HG03135 (cell line): ENCODE measurements at regions not wholly inside any gene's neighbourhood (a gene's known extent, or its start where the extent isn't known, plus 50 kb on each side); places are given as distances from the start of the nearest gene placed in this dataset.

Experiments used
- ATAC-seq: cut with Tn5 transposase; IDR thresholded peaks from one replicate; pipeline ENCODE4 v1.9.1; 2021; ENCODE audit warnings: mild to moderate bottlenecking, moderate library complexity; ENCODE audit not compliant: unreplicated experiment

GRCh38 chr1:106189780-106190179 lies 866.7 kb upstream of the PRMT6 start:
- ATAC-seq, result no peak

GRCh38 chr1:106194206-106194605 lies 862.3 kb upstream of the PRMT6 start:
- no peak for ATAC-seq

DNA sequence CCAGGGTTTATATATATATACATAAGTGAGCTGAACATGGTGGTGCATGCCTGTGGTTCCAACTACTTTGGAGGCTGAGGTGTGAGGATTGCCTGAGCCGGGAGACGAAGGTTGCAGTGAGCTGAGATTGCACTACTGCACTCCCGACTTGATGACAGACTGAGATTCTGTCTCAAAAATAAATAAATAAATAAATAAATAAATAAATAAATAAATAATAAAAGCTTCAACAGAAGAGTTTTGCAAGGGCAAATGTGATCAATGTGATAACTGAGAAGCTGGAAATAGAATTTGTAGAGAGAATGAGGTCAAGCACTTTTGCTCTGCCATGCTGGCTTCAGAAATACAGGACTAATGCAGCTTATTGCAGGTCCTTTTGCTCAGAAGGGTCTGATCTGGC lies 855.8 kb upstream of the PRMT6 start:
- no peak for ATAC-seq

- ATAC-seq, result no peak
Observed at GRCh38 chr1:106207185-106207584, 849.3 kb upstream of the PRMT6 start.

DNA sequence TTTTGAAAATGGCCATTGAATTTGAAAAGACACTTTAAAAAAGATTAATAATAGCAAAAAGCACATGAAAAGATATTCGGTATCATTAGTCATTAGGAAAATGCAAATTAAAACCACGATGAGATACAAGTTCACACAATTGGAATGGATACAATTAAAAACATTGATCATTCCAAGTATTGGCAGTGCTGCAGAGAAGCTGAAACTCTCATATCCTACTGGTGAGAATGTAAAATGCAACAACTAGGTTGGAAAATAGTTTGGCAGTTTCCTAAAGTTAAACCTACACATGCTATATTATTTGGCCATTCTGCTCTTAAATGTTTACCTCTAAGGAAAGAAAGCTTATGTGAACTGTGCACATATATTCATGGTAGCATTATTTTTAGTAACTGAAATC lies 838.7 kb upstream of the PRMT6 start:
- no peak for ATAC-seq

DNA sequence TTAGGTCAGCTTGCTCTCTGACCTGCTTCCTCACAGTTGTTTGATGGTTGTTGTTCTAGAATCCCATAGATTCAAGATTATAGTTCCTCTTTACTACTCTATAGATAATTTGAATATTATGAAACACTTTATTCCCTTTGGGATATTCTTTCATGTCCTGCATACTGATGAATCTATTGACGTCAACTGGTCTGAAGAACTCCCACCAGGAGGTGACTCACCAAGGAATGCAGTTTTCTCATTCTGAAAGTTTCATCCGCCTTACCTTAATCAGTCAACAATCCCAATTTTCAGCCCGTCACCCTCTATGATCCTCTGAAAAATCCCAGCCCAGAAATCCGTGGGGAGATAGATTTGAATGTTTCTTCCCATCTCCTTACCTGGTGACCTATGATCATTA lies 834.1 kb upstream of the PRMT6 start:
- ATAC-seq, result no peak

DNA sequence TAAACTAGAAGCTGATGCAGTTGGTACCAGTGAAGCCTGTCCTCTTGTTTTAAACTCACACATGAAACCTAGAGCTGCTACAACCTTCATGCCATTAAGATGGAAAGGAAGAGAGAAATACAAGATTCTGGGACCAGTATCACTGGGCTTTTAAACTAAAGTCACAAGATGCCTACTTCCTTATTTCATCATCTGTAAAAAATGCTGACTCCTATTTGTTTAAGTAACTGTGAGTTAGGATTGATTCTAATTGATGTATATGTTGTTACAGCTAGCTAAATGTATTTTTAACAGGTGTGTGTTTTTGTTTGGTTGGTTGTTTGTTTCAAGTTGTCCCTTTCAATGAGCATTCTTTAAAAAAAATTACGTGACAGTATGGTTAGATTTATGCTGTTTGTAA lies 833.3 kb upstream of the PRMT6 start:
- ATAC-seq, result no peak

- ATAC-seq, result no peak
Observed at GRCh38 chr1:106224426-106224825, 832.0 kb upstream of the PRMT6 start.

- no peak for ATAC-seq
Observed at GRCh38 chr1:106225403-106225802, 831.1 kb upstream of the PRMT6 start.

DNA sequence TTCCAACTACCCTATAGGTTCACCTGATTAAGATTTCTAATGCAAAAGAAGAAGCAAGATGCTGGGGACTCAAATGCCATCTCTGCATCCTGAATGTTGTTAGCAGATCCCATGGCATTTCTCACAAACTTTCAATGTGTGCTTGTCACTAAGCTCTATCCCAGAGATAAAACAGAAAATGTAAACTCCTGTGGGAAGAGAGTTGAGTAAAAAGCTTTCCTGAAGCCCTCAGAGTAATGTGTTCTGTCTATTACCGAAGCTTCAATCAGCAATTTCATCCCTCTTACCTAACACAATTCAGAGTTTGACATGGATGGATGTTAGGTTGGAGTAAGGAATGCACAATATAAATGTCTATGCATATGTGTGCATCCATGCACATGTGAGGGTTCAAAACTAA lies 829.9 kb upstream of the PRMT6 start:
- no peak for ATAC-seq

GRCh38 chr1:106232128-106232527 lies 824.3 kb upstream of the PRMT6 start:
- ATAC-seq, result no peak

DNA sequence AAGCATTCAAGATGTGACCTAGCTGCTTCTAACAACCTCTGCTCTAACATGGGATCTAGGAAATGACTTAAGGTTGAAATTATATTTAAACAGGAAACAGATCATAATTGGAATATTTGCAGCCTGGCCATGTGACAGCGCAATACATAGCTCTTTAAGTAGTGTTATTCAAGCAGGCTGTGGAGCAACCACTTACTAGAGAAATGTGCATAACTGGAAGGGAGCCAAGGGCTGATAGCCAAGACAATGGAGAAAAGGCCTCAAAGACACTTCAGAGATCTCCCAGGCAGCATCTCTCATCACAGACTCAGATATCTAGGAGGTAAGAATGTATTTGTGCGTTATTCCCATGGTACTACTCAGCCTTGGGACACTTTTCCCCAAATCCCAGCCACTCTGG lies 823.0 kb upstream of the PRMT6 start:
- ATAC-seq, result no peak

DNA sequence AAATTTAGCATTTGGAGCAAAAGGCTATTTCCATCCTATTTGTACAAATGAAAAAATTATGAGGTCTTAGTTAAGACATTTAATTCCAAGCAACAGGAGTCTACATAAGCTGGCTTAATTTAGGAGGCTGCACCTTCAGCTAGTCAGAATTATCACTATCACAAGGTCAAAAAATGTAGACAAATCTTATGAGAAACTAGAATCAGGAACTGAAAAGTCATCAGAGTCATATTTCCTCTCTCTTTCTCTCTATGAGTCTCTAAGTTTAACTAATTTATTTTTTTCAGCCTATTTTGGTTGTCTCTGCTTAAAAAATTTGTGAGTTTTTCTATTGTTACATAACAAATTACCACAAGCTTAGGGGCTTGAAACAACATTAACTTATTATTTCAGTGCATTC lies 807.1 kb upstream of the PRMT6 start:
- no peak for ATAC-seq

DNA sequence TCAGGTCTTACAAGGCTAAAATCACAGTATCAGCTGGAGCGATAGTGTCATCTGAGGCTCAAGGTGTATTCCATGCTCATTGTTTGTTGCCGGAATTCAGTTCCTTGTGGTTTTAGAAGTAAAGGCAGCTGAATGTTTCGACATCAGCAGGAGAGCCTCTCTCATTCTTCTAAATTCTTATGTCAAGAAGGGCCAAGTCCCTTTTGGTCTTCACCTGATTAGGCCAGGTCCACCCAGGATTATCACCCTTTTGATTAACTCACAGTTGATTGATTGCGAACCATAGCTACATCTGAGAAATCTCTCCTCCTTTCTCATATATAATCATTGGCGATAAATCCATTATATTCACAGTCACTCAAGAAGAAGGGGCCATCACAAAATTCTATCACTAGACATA lies 806.7 kb upstream of the PRMT6 start:
- ATAC-seq, result no peak

GRCh38 chr1:106254748-106255147 lies 801.7 kb upstream of the PRMT6 start:
- ATAC-seq, result no peak

DNA sequence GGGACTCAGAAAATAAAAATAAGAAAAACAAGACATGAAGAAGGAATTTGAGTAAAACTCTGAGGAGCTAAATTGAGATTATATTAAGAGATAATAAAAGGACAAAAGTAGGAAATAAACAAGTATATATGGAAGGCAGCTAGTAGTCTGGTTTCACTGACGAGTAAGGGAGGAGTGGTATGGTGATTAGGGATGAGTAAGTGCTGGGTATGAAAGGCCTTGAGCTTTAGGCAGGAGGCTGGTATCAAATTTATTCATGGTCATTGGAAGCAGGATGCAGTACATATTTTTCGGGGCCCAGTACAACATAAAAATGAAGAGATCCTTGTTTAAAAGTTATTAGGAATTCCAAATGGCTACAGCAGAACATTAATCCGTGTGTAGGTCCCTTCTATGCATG lies 789.7 kb upstream of the PRMT6 start:
- no peak for ATAC-seq

DNA sequence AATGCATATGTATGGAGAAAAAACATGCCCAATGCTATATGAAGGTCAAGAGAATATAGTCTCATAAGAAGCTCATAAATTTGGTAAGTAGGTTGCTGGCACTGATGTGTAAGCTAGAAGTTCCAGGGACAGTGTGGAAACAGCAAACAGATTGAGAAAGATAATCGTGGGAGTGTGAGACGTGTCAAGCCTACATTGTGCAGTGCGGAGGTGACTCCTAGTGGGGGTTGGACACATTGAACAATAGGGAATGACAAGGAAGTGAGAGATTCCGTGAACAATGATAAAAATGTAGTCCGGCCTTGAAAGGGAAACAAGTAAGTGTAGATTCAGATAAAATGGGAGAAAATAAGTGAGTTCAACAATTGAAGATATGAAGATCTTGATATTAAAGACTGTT lies 788.4 kb upstream of the PRMT6 start:
- ATAC-seq, result no peak

GRCh38 chr1:106276871-106277270 lies 779.6 kb upstream of the PRMT6 start:
- no peak for ATAC-seq

DNA sequence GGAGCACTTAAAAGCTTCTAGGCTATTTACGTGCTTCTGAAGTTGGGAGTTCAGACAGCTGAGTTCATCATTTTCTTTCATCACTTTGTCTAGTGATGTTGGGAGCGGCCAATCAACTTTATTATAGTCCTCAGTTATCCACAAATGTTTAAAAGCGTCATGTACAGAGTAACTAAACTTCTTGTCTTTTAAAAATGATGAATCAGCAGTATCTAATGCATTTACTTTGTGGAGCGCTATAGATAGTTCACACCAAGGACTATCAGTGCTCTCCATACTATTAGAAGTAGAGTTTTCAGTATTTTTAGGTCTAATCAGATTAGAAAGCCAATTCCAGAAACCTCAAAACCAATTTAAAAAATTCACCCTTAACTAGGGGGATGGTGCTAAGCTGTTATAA lies 778.7 kb upstream of the PRMT6 start:
- no peak for ATAC-seq

DNA sequence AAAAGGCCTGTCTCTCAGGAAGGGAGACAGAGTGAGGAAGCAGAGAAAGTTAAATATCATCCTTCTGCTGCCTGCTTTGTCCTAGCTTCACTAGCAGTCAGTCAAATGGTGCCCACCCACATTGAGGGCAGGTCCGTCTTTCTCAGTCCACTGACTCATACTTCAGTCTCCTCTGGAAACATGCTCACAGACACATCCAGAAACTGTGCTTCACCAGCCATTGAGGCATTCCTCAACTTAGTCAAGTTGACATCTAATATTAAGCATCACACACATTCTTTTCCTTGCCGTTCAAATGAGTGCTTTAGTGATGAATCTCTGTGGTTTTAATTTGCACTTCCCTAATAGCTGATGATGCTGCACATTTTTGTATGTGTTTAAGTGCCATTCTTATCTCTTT lies 777.8 kb upstream of the PRMT6 start:
- ATAC-seq, result no peak

DNA sequence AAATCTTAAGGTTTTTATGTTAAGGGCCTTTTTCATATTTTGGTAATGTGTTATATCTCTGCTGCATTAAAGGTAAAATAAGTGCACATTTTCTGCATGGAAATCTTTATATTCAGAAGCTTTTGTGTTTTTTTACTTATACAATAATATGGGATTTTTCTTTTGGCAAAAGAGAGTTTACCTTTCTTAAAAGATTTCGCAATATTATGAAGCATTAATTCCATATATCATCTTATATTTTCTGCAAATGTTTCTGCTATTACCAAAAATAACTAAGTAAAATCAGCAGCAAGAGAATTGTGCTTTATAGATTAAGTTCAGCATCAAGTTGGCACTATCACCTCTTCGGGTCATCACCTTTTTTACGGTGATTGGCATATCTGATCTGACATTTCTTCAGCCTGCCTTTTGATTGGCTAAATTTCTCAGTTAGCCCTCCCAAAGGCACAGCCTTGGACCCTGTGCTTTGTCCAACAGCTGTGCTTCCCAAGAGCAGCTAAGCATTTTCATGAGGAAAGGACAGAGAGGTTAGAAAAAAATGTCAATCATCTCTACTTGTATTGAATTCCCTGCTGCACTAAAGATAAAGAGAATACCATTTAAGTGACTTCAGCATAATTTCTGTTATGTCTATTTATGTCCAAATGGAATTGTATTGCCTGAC lies 767.1 kb upstream of the PRMT6 start:
- ATAC-seq, result no peak

- ATAC-seq, result no peak
Observed at GRCh38 chr1:106290805-106291501, 765.5 kb upstream of the PRMT6 start.

DNA sequence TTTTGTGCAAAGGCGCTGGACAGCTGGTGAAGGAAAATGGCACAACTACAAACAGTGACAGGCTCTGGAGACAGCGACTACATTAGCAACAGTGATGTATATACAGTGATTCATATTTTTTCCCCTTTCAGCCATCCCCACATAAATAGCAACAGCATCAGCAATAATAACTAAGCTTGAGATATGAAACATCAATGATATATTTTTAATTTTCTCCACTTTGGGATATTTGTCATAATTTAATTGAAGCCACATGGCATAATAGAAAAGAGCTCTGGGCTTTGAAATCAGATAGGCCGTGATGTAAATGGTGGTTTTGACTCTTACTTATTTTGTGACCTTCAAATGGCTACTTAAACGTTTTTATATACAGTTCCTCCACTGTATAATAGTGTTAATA lies 764.3 kb upstream of the PRMT6 start:
- ATAC-seq, result no peak
